Endothelial cell of umbilical vein (primary cell): ENCODE measurements at regions not wholly inside any gene's neighbourhood (a gene's known extent, or its start where the extent isn't known, plus 50 kb on each side); places are given as distances from the start of the nearest gene placed in this dataset.

ENCODE experiments used
- JUN ChIP-seq: IDR thresholded peaks from 2 replicates; pipeline ENCODE4 v1.6.1; 2011; ENCODE audit warnings: borderline replicate concordance, low read depth; ENCODE audit not compliant: insufficient read length, insufficient read depth
- MYC ChIP-seq: IDR thresholded peaks from one replicate; pipeline ENCODE4 v1.6.1; 2011; ENCODE audit warnings: mild to moderate bottlenecking, low read depth, low read length
- POLR2A ChIP-seq: IDR thresholded peaks from 2 replicates; pipeline ENCODE4 v1.6.1; 2012; ENCODE audit warnings: low read depth, mild to moderate bottlenecking, control low read depth, low read length
- TF ChIP-seq, protein P1 (sequence below), 2 donors: IDR thresholded peaks; 1 replicate in 1 of 2; 2 replicates in 1 of 2; pipeline ENCODE4 v1.5.1; 2011; ENCODE audit warnings: low read length in 2 of 2, mild to moderate bottlenecking in 2 of 2, moderate library complexity in 2 of 2, control low read depth in 1 of 2, inconsistent platforms in 1 of 2, low read depth in 1 of 2; ENCODE audit not compliant: insufficient read depth in 1 of 2; ENCODE audit errors: extremely low read depth in 1 of 2

DNA sequence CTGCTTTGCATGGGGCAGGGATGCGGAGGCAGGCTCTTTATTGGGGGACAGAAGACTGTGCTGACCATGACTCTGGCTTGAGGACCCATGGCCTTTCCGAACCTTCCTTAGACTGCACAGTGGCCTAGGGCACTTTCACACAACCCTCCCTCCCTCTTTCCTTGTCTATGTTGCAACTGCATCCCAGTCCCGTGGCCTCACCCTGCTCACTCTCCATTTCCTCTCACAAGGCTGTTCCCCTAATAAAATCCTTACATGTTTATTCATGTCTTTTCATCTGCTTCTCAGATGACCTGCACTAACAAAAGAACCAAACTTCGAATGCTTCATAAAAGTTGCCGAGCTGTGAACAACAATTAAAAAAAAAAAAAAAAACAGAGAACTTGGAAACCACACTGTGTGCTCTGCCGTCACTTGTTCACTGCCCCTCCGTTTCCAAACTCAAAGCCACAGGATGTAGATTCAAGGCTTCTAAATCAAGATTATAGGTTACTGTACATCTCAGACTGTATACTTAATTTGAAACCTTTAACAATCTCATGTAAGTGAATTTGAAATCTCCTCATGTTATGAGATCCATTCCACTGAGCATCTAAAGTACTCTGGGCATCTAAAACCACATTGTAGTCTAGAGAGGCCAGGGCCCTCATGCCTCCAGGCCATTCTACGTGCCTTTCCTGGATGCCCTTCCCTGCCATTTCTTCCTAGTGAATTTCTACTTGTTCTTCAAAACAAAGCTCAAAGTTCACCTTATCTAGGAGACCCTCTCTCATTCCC is 265.9 kb downstream of the SNX13 start:
- TF ChIP-seq MYC (no peak), JUN (no peak), POLR2A (no peak)
- TF ChIP-seq, protein P1, sequence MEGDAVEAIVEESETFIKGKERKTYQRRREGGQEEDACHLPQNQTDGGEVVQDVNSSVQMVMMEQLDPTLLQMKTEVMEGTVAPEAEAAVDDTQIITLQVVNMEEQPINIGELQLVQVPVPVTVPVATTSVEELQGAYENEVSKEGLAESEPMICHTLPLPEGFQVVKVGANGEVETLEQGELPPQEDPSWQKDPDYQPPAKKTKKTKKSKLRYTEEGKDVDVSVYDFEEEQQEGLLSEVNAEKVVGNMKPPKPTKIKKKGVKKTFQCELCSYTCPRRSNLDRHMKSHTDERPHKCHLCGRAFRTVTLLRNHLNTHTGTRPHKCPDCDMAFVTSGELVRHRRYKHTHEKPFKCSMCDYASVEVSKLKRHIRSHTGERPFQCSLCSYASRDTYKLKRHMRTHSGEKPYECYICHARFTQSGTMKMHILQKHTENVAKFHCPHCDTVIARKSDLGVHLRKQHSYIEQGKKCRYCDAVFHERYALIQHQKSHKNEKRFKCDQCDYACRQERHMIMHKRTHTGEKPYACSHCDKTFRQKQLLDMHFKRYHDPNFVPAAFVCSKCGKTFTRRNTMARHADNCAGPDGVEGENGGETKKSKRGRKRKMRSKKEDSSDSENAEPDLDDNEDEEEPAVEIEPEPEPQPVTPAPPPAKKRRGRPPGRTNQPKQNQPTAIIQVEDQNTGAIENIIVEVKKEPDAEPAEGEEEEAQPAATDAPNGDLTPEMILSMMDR (IDR thresholded peaks at IDR 0.05; ENCODE audit: extremely low read depth in 1 of 2, insufficient read depth in 1 of 2, low read depth in 1 of 2, low read length in 2 of 2), result no peak
